ENCODE measurements at regions not wholly inside any gene's neighbourhood (a gene's known extent, or its start where the extent isn't known, plus 50 kb on each side); places are given as distances from the start of the nearest gene placed in this dataset.
"Not testable (repeated sequence)": the region's sequence is repeated elsewhere in the genome, so short reads cannot be mapped to it uniquely, and the experiment has no call there.

DNA sequence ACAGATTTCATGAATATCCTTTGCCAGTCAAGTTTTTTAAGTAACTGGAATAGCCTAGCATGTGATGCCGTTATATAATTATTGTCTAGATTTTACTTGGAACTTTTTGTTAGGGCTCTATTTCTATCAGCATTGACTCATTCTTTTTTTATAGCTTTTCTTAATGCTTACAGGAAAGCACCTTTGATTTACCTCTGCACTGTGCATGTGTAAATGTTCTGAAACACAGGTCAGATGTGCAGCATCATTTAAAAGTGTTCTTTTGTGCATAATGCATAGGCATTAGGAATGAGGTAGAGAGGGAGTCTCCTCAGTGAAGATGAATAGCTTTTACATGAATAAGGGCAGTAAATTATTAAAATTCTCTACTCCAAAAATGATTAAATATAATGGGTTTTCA lies 669.3 kb upstream of the MBL2 start:
- Histone ChIP-seq H2AFZ (ENCODE audit: low read length) (no peak overlapping the region), H3K27me3 (ENCODE audit: insufficient read depth, low read length) (no peaks in the 10 kb centered on the region), H4K20me1 (ENCODE audit: insufficient read depth, low read length) (no peaks in the 10 kb centered on the region), H3K9ac (ENCODE audit: low read length) (no peak overlapping the region), H3K9me3 (ENCODE audit: low read length) (no peaks in the 10 kb centered on the region), H3K4me2 (ENCODE audit: low read length) (no peak overlapping the region), H3K27ac (ENCODE audit: low read depth, low read length, poor library complexity, severe bottlenecking) (no peak overlapping the region), H3K4me3 (ENCODE audit: low read depth, low read length, poor library complexity, severe bottlenecking) (no peak overlapping the region), H3K79me2 (ENCODE audit: insufficient read depth, low read length) (no peaks in the 10 kb centered on the region), H3K9me2 (ENCODE audit: low read depth, low read length) (no peaks in the 10 kb centered on the region), H3K36me3 (ENCODE audit: insufficient read depth, low read length) (no peaks in the 10 kb centered on the region), H3K4me1 (ENCODE audit: insufficient read depth, low read length, severe bottlenecking) (no peaks in the 10 kb centered on the region), H3F3A (ENCODE audit: insufficient read depth, low read length) (no peaks in the 10 kb centered on the region)
- TF ChIP-seq EZH2 (IDR thresholded peaks at IDR 0.05; ENCODE audit: borderline replicate concordance, low read length), result no peak
- TF ChIP-seq, protein P1, sequence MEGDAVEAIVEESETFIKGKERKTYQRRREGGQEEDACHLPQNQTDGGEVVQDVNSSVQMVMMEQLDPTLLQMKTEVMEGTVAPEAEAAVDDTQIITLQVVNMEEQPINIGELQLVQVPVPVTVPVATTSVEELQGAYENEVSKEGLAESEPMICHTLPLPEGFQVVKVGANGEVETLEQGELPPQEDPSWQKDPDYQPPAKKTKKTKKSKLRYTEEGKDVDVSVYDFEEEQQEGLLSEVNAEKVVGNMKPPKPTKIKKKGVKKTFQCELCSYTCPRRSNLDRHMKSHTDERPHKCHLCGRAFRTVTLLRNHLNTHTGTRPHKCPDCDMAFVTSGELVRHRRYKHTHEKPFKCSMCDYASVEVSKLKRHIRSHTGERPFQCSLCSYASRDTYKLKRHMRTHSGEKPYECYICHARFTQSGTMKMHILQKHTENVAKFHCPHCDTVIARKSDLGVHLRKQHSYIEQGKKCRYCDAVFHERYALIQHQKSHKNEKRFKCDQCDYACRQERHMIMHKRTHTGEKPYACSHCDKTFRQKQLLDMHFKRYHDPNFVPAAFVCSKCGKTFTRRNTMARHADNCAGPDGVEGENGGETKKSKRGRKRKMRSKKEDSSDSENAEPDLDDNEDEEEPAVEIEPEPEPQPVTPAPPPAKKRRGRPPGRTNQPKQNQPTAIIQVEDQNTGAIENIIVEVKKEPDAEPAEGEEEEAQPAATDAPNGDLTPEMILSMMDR (IDR thresholded peaks at IDR 0.05; ENCODE audit: low read length), result no peak

GRCh38 chr10:53440601-53441000 lies 668.0 kb upstream of the MBL2 start:
- no peaks in the 10 kb centered on the region for H3K79me2 ChIP-seq (ENCODE audit: insufficient read depth, low read length)
- no peaks in the 10 kb centered on the region for H3K9me2 ChIP-seq (ENCODE audit: low read depth, low read length)
- H3K36me3 ChIP-seq (ENCODE audit: insufficient read depth, low read length), result no peaks in the 10 kb centered on the region
- no peaks in the 10 kb centered on the region for H3K4me1 ChIP-seq (ENCODE audit: insufficient read depth, low read length, severe bottlenecking)
- no peak overlapping the region for H3K4me3 ChIP-seq (ENCODE audit: low read depth, low read length, poor library complexity, severe bottlenecking)
- H3K27me3 ChIP-seq (ENCODE audit: insufficient read depth, low read length), result no peaks in the 10 kb centered on the region
- TF ChIP-seq, protein P1 (IDR thresholded peaks at IDR 0.05; ENCODE audit: low read length), result no peak
- no peak for TF ChIP-seq EZH2 (IDR thresholded peaks at IDR 0.05; ENCODE audit: borderline replicate concordance, low read length)
- no peak overlapping the region for H3K27ac ChIP-seq (ENCODE audit: low read depth, low read length, poor library complexity, severe bottlenecking)
- no peaks in the 10 kb centered on the region for H3F3A ChIP-seq (ENCODE audit: insufficient read depth, low read length)
- H3K9ac ChIP-seq (ENCODE audit: low read length), result no peak overlapping the region
- no peaks in the 10 kb centered on the region for H3K9me3 ChIP-seq (ENCODE audit: low read length)
- no peak overlapping the region for H2AFZ ChIP-seq (ENCODE audit: low read length)
- no peak overlapping the region for H3K4me2 ChIP-seq (ENCODE audit: low read length)
- no peaks in the 10 kb centered on the region for H4K20me1 ChIP-seq (ENCODE audit: insufficient read depth, low read length)

- H3K9ac ChIP-seq (ENCODE audit: low read length), result not testable (repeated sequence)
Measured at GRCh38 chr10:53439075-53439474, 666.5 kb upstream of the MBL2 start.

GRCh38 chr10:53434413-53434812 lies 661.8 kb upstream of the MBL2 start:
- H3K4me1 ChIP-seq (ENCODE audit: insufficient read depth, low read length, severe bottlenecking), result no peaks in the 10 kb centered on the region
- no peaks in the 10 kb centered on the region for H3F3A ChIP-seq (ENCODE audit: insufficient read depth, low read length)
- no peak overlapping the region for H3K27ac ChIP-seq (ENCODE audit: low read depth, low read length, poor library complexity, severe bottlenecking)
- no peak overlapping the region for H2AFZ ChIP-seq (ENCODE audit: low read length)
- no peaks in the 10 kb centered on the region for H3K27me3 ChIP-seq (ENCODE audit: insufficient read depth, low read length)
- no peak overlapping the region for H3K4me2 ChIP-seq (ENCODE audit: low read length)
- H3K9me3 ChIP-seq (ENCODE audit: low read length), result no peaks in the 10 kb centered on the region
- no peaks in the 10 kb centered on the region for H3K36me3 ChIP-seq (ENCODE audit: insufficient read depth, low read length)
- H3K9ac ChIP-seq (ENCODE audit: low read length), result no peak overlapping the region
- no peak overlapping the region for H3K4me3 ChIP-seq (ENCODE audit: low read depth, low read length, poor library complexity, severe bottlenecking)
- TF ChIP-seq, protein P1 (IDR thresholded peaks at IDR 0.05; ENCODE audit: low read length), result no peak
- no peak for TF ChIP-seq EZH2 (IDR thresholded peaks at IDR 0.05; ENCODE audit: borderline replicate concordance, low read length)
- no peaks in the 10 kb centered on the region for H3K79me2 ChIP-seq (ENCODE audit: insufficient read depth, low read length)
- no peaks in the 10 kb centered on the region for H4K20me1 ChIP-seq (ENCODE audit: insufficient read depth, low read length)
- H3K9me2 ChIP-seq (ENCODE audit: low read depth, low read length), result no peaks in the 10 kb centered on the region

More at GRCh38 chr10:53439075-53439474, 666.5 kb upstream of the MBL2 start:
- not testable (repeated sequence) for H2AFZ ChIP-seq (ENCODE audit: low read length); H3K79me2 ChIP-seq (ENCODE audit: insufficient read depth, low read length); H3K4me1 ChIP-seq (ENCODE audit: insufficient read depth, low read length, severe bottlenecking); H3K36me3 ChIP-seq (ENCODE audit: insufficient read depth, low read length); H3F3A ChIP-seq (ENCODE audit: insufficient read depth, low read length); H3K9me3 ChIP-seq (ENCODE audit: low read length); H4K20me1 ChIP-seq (ENCODE audit: insufficient read depth, low read length); H3K4me2 ChIP-seq (ENCODE audit: low read length); H3K27ac ChIP-seq (ENCODE audit: low read depth, low read length, poor library complexity, severe bottlenecking); H3K4me3 ChIP-seq (ENCODE audit: low read depth, low read length, poor library complexity, severe bottlenecking); H3K9me2 ChIP-seq (ENCODE audit: low read depth, low read length); H3K27me3 ChIP-seq (ENCODE audit: insufficient read depth, low read length)

Measured in OCI-LY1 (cell line).